NCI-H345 (cell line): ENCODE measurements at regions not wholly inside any gene's neighbourhood (a gene's known extent, or its start where the extent isn't known, plus 50 kb on each side); places are given as distances from the start of the nearest gene placed in this dataset.

Experiments
- DNase-seq: peaks from one replicate; lab custom pipeline; 2025; lab: John Stamatoyannopoulos, UW

DNA sequence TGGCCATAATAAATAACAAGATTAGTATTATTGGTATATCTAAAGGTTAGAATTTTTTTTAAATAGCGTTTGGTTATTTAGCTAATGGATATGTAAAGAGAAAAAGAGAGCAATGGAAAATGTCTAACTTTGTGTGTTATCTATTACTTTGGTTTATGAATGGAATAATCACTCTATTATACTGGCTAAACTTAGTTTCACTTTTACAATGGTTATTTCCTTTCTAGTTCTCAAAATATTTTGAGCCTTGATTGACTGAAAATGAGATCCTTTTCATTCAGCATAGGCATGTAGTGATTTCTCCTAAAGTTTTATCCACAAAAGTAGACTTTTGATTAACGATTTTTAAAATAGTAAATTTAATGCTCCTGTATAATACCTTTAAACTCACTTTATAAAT is 51.6 kb upstream of the MLIP start:
- DNase-seq = no peak

DNA sequence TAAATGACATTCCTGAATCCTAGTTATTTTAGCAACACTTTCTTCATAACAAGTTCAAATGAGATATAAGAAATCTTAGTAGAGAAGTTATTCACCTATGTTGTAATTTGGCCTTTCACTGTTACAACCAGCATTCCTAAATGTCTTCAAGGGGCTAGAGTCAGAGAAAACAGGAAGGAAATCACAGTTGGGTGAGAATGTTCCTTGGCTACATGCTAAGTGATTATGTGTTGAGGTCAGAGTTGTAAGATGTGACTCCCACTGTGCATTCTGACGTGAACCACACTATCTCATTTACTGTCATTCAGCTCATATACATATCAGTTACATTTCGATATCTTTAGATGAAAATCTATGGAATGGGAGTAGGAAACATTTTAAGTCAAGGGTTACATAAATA is 51.0 kb upstream of the MLIP start:
- DNase-seq = no peak
